H9 (cell line): ENCODE measurements at regions not wholly inside any gene's neighbourhood (a gene's known extent, or its start where the extent isn't known, plus 50 kb on each side); places are given as distances from the start of the nearest gene placed in this dataset.

Experiments used
- DNase-seq: peaks from one replicate; pipeline ENCODE4 v3.0.0-alpha.2; 2017
- H2AFZ ChIP-seq: one replicate; pipeline ENCODE4 v1.6.1; 2013; ENCODE audit warnings: mild to moderate bottlenecking, low read length, control low read depth, moderate library complexity
- H2AK5ac ChIP-seq: 2 replicates; pipeline ENCODE4 v1.6.1; 2013; ENCODE audit warnings: low read length, control low read depth, mixed read lengths; ENCODE audit not compliant: insufficient read length
- H2BK120ac ChIP-seq: one replicate; pipeline ENCODE4 v1.6.1; 2013; ENCODE audit warnings: low read depth, mild to moderate bottlenecking, low read length, control low read depth, inconsistent platforms; ENCODE audit not compliant: poor library complexity, severe bottlenecking
- H2BK12ac ChIP-seq: 2 replicates; pipeline ENCODE4 v1.6.1; 2013; ENCODE audit warnings: low read length, control low read depth, mixed read lengths, low read depth; ENCODE audit not compliant: insufficient read length
- H2BK15ac ChIP-seq: 2 replicates; pipeline ENCODE4 v1.6.1; 2013; ENCODE audit warnings: low read depth, low read length, control low read depth
- H2BK20ac ChIP-seq: one replicate; pipeline ENCODE4 v1.6.1; 2013; ENCODE audit warnings: low read depth, mild to moderate bottlenecking, low read length, control low read depth, inconsistent platforms; ENCODE audit not compliant: poor library complexity, severe bottlenecking
- H2BK5ac ChIP-seq: 2 replicates; pipeline ENCODE4 v1.6.1; 2013; ENCODE audit warnings: low read length, control low read depth, mixed read lengths; ENCODE audit not compliant: insufficient read length
- H3K14ac ChIP-seq: 2 replicates; pipeline ENCODE4 v1.6.1; 2013; ENCODE audit warnings: low read length, control low read depth; ENCODE audit not compliant: insufficient read depth
- H3K18ac ChIP-seq: 2 replicates; pipeline ENCODE4 v1.6.1; 2013; ENCODE audit warnings: low read depth, mild to moderate bottlenecking, mixed read lengths, low read length, control low read depth; ENCODE audit not compliant: insufficient read length
- H3K23ac ChIP-seq: 2 replicates; pipeline ENCODE4 v1.6.1; 2013; ENCODE audit warnings: low read length, control low read depth, mixed read lengths, low read depth; ENCODE audit not compliant: insufficient read length
- H3K23me2 ChIP-seq: 2 replicates; pipeline ENCODE4 v1.6.1; 2013; ENCODE audit warnings: low read depth, mild to moderate bottlenecking, mixed read lengths, low read length, control low read depth; ENCODE audit not compliant: insufficient read length, poor library complexity, severe bottlenecking
- H3K27ac ChIP-seq: 2 replicates; pipeline ENCODE4 v1.5.1; 2013; ENCODE audit warnings: low read length, control low read depth, mixed read lengths, low read depth; ENCODE audit not compliant: insufficient read length
- H3K27me3 ChIP-seq: 2 replicates; pipeline ENCODE4 v1.6.1; 2013; ENCODE audit warnings: low read length, control low read depth, inconsistent platforms; ENCODE audit not compliant: insufficient read depth
- H3K4ac ChIP-seq: 2 replicates; pipeline ENCODE4 v1.6.1; 2013; ENCODE audit warnings: low read depth, mild to moderate bottlenecking, control low read depth, inconsistent platforms, low read length, moderate library complexity
- H3K4me1 ChIP-seq: 2 replicates; pipeline ENCODE4 v1.6.1; 2013; ENCODE audit warnings: low read length, control low read depth, inconsistent platforms; ENCODE audit not compliant: insufficient read depth
- H3K4me2 ChIP-seq: 2 replicates; pipeline ENCODE4 v1.6.1; 2013; ENCODE audit warnings: low read length, control low read depth, mixed read lengths; ENCODE audit not compliant: insufficient read length, insufficient read depth
- H3K56ac ChIP-seq: 2 replicates; pipeline ENCODE4 v1.6.1; 2013; ENCODE audit warnings: low read depth, mild to moderate bottlenecking, mixed read lengths, low read length, control low read depth; ENCODE audit not compliant: insufficient read length
- H3K79me1 ChIP-seq: 2 replicates; pipeline ENCODE4 v1.6.1; 2013; ENCODE audit warnings: low read depth, mild to moderate bottlenecking, moderate library complexity, low read length, control low read depth, inconsistent platforms; ENCODE audit not compliant: insufficient read depth, poor library complexity, severe bottlenecking
- H3K79me2 ChIP-seq: 2 replicates; pipeline ENCODE4 v1.6.1; 2013; ENCODE audit warnings: low read length, control low read depth, inconsistent platforms; ENCODE audit not compliant: insufficient read depth
- H3K9ac ChIP-seq: 2 replicates; pipeline ENCODE4 v1.6.1; 2013; ENCODE audit warnings: low read length, control low read depth, mixed read lengths; ENCODE audit not compliant: insufficient read length; ENCODE audit errors: extremely low read depth
- H3K9me3 ChIP-seq: one replicate; pipeline ENCODE4 v1.6.1; 2013; ENCODE audit warnings: low read depth, low read length, inconsistent platforms; ENCODE audit not compliant: control insufficient read depth
- H3T11ph ChIP-seq: one replicate; pipeline ENCODE4 v1.6.1; 2013; ENCODE audit warnings: mild to moderate bottlenecking, low read length, control low read depth, inconsistent platforms
- H4K20me1 ChIP-seq: one replicate; pipeline ENCODE4 v1.6.1; 2013; ENCODE audit not compliant: control insufficient read depth, insufficient read length, insufficient read depth
- H4K5ac ChIP-seq: 2 replicates; pipeline ENCODE4 v1.6.1; 2013; ENCODE audit warnings: low read depth, mild to moderate bottlenecking, mixed read lengths, low read length, control low read depth; ENCODE audit not compliant: insufficient read length
- H4K8ac ChIP-seq: replicated peaks from 2 replicates; pipeline ENCODE4 v1.6.1; 2013; ENCODE audit warnings: low read length, control low read depth, mixed read lengths, low read depth; ENCODE audit not compliant: insufficient read length
- H4K91ac ChIP-seq: 2 replicates; pipeline ENCODE4 v1.6.1; 2013; ENCODE audit warnings: low read depth, mild to moderate bottlenecking, moderate library complexity, mixed read lengths, low read length, control low read depth; ENCODE audit not compliant: insufficient read length
- H3K27ac Mint-ChIP-seq, 3 experiments: 2 replicates in 2 of 3; 3 replicates in 1 of 3; pipeline ENCODE4 v1.8.0; 2020 to 2021; ENCODE audit warnings: mixed read lengths in 3 of 3, mild to moderate bottlenecking in 1 of 3, moderate library complexity in 1 of 3
- H3K27me3 Mint-ChIP-seq: 2 replicates; pipeline ENCODE4 v1.8.0; 2021; ENCODE audit warnings: low read depth, mild to moderate bottlenecking, moderate library complexity, mixed read lengths
- H3K36me3 Mint-ChIP-seq, 3 experiments: 2 replicates in 2 of 3; 3 replicates in 1 of 3; pipeline ENCODE4 v1.8.0; 2020 to 2021; ENCODE audit warnings: low read depth in 3 of 3, mixed read lengths in 3 of 3; ENCODE audit not compliant: insufficient read depth in 1 of 3
- H3K4me1 Mint-ChIP-seq, 2 experiments: 2 replicates each; pipeline ENCODE4 v1.8.0; 2020; ENCODE audit warnings: mixed read lengths in 2 of 2
- H3K4me3 Mint-ChIP-seq, 2 experiments: 2 replicates in 1 of 2; 3 replicates in 1 of 2; pipeline ENCODE4 v1.8.0; 2020 to 2021; ENCODE audit warnings: mild to moderate bottlenecking in 2 of 2, mixed read lengths in 2 of 2, moderate library complexity in 1 of 2
- H3K9me3 Mint-ChIP-seq, 2 experiments: 2 replicates in 1 of 2; 3 replicates in 1 of 2; pipeline ENCODE4 v1.8.0; 2020; ENCODE audit warnings: mild to moderate bottlenecking in 2 of 2, mixed read lengths in 2 of 2, moderate library complexity in 1 of 2
- WGBS: extraction: QIAGEN DNeasy Blood & Tissue Kit; methylation state at CpG from one replicate; pipeline ENCODE4 v1.1.7; 2013; ENCODE audit warnings: missing lambda C conversion rate, low lambda C conversion rate, mixed read lengths; ENCODE audit not compliant: insufficient read length; ENCODE audit errors: extremely low coverage; 5-methylcytosine and 5-hydroxymethylcytosine counted together
- TF ChIP-seq, protein P1 (sequence below): fragments of 200-600 bp; sonication (generic); conservative IDR thresholded peaks from 3 replicates; pipeline ENCODE4 v1.8.0; 2021; ENCODE audit warnings: antibody characterized with exemption, mild to moderate bottlenecking

DNA sequence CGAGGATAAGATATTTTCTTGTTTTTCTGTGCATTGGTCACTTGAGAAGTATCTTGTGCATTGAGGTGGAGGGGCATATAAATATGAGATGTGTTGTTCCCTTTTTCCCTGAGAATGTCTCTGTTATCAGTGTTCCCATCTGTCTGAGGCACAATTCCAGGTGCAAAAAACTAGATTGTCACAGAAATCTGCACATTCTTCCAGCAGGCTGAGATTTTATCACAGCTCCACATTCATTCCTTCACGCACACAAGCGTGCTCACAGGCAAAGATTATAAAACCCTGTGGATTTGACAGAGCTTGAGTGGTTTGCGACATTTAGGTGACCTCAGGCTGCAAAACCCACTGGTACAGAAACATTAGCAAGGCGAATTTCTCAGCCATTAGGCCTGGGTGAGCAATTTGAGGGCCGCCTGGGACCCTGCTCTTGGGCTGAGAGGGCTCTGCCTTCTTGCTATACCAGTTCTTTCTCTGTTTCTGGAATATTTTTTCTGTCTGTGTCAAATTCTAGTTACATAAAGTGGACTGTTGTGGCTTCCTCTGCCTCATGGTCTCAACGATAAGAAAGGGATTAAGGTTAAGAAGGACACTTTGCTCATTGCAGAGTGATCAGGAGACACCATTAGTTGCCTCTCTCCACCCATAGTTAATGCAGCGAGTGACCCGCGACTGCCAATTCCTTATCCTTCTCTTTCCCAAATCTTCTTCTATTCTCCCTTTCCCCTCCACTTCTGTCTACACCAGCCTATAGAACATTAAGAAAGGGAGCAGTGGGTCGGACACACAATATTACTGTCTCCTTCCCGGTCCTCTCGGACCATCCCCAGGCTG, 86.7 kb upstream of the C1QTNF7 start:
- H3K79me1 ChIP-seq = no peaks in the 10 kb centered on the region
- H3K27ac ChIP-seq = no peak overlapping the region
- H3K9ac ChIP-seq = no peak overlapping the region
- no peak overlapping the region for H2BK12ac ChIP-seq
- peaks cover 6% of the 10 kb centered on the region; the same call in 1 of the 2 replicates for H3K4me1 ChIP-seq
- no peaks in the 10 kb centered on the region for H3K79me2 ChIP-seq
- no peaks in the 10 kb centered on the region for H3K23me2 ChIP-seq
- H4K20me1 ChIP-seq = no peaks in the 10 kb centered on the region
- peaks cover 0 to 2% of the 10 kb centered on the region in 2 experiments; a peak in 1 of 5 replicates for H3K9me3 Mint-ChIP-seq
- no peak overlapping the region for H2BK15ac ChIP-seq
- no peaks in the 10 kb centered on the region for H3K27me3 ChIP-seq
- no peak overlapping the region for H3K56ac ChIP-seq
- H3K23ac ChIP-seq = no peak overlapping the region
- no peak overlapping the region for H4K5ac ChIP-seq
- no peak overlapping the region for H2AFZ ChIP-seq
- H2BK20ac ChIP-seq = no peak overlapping the region
- no peak overlapping the region for H2AK5ac ChIP-seq
- no peak overlapping the region for H3K27ac Mint-ChIP-seq
- no peak overlapping the region for H3K4me3 Mint-ChIP-seq
- no peak overlapping the region for H3K18ac ChIP-seq
- H4K91ac ChIP-seq = no peak overlapping the region
- H3K4ac ChIP-seq = no peak overlapping the region
- H3K9me3 ChIP-seq = no peaks in the 10 kb centered on the region
- DNase-seq = no peak
- no peak overlapping the region for H2BK120ac ChIP-seq
- H3K4me2 ChIP-seq = no peak overlapping the region
- no peak overlapping the region for H3T11ph ChIP-seq
- no peak overlapping the region for H2BK5ac ChIP-seq
- H3K4me1 Mint-ChIP-seq = peaks cover 14% of the 10 kb centered on the region in 2 experiments
- WGBS = no CpG with 5 or more reads among the region's 13 CpGs
- peaks cover 2% of the 10 kb centered on the region; the same call in 1 of the 2 replicates for H3K27me3 Mint-ChIP-seq
- no peaks in the 10 kb centered on the region; a peak in 1 of 7 replicates for H3K36me3 Mint-ChIP-seq
- TF ChIP-seq, protein P1, sequence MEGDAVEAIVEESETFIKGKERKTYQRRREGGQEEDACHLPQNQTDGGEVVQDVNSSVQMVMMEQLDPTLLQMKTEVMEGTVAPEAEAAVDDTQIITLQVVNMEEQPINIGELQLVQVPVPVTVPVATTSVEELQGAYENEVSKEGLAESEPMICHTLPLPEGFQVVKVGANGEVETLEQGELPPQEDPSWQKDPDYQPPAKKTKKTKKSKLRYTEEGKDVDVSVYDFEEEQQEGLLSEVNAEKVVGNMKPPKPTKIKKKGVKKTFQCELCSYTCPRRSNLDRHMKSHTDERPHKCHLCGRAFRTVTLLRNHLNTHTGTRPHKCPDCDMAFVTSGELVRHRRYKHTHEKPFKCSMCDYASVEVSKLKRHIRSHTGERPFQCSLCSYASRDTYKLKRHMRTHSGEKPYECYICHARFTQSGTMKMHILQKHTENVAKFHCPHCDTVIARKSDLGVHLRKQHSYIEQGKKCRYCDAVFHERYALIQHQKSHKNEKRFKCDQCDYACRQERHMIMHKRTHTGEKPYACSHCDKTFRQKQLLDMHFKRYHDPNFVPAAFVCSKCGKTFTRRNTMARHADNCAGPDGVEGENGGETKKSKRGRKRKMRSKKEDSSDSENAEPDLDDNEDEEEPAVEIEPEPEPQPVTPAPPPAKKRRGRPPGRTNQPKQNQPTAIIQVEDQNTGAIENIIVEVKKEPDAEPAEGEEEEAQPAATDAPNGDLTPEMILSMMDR = no peak
- H4K8ac ChIP-seq = no peak overlapping the region
- no peak overlapping the region for H3K14ac ChIP-seq
